Activated T-cell treated with anti-CD3 and anti-CD28 coated beads, Interleukin-2, amount 50 U/mL, for 24 hours (primary cell): ENCODE measurements at regions not wholly inside any gene's neighbourhood (a gene's known extent, or its start where the extent isn't known, plus 50 kb on each side); places are given as distances from the start of the nearest gene placed in this dataset.
"Not testable (repeated sequence)": the region's sequence is repeated elsewhere in the genome, so short reads cannot be mapped to it uniquely, and the experiment has no call there.

Source experiments
- DNase-seq: peaks from one replicate; pipeline ENCODE4 v3.0.0-alpha.2; 2020
- H3K27ac Mint-ChIP-seq: 2 replicates; pipeline ENCODE4 v1.8.0; 2020; ENCODE audit warnings: mild to moderate bottlenecking, mixed read lengths
- H3K27me3 Mint-ChIP-seq: 2 replicates; pipeline ENCODE4 v1.8.0; 2020; ENCODE audit warnings: mixed read lengths
- H3K36me3 Mint-ChIP-seq: 2 replicates; pipeline ENCODE4 v1.8.0; 2020; ENCODE audit warnings: low read depth, mixed read lengths
- H3K4me1 Mint-ChIP-seq: 2 replicates; pipeline ENCODE4 v1.8.0; 2020; ENCODE audit warnings: low read depth, mixed read lengths
- H3K4me3 Mint-ChIP-seq: 2 replicates; pipeline ENCODE4 v1.8.0; 2020; ENCODE audit warnings: mild to moderate bottlenecking, moderate library complexity, mixed read lengths
- H3K9me3 Mint-ChIP-seq: 2 replicates; pipeline ENCODE4 v1.8.0; 2020; ENCODE audit warnings: mixed read lengths

- Mint-ChIP-seq H3K36me3 (no peaks in the 10 kb centered on the region), H3K27me3 (peaks cover 6% of the 10 kb centered on the region), H3K4me3 (no peak overlapping the region), H3K9me3 (no peaks in the 10 kb centered on the region), H3K4me1 (peaks cover 34% of the 10 kb centered on the region), H3K27ac (no peak overlapping the region)
- no peak for DNase-seq
These were observed 77.0 kb upstream of the TMC1 start for GRCh38 chr9:72444435-72444834.

DNA sequence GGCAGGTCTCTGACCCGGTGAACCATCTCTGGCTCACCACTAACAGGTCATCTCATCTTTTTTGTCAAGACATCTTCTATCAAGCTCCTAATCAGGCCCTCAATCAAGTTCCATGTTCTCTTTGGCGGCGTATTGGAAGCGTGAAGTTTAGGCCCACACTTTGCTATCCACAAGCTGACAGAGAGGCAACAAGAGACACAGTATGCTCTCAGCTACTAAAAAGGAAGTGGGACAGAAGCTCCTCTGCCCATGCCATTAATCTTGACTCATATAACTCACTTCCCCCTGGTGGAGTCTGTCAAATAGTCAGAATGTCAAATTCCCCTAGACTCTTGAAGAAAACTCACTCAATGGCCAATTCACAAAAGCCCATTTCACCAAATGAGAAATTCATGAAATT lies 77.6 kb upstream of the TMC1 start:
- Mint-ChIP-seq H3K4me1 (peaks cover 34% of the 10 kb centered on the region), H3K9me3 (no peaks in the 10 kb centered on the region), H3K27ac (peak overlapping the region; percentile 73), H3K4me3 (peak overlapping the region; percentile 24), H3K36me3 (no peaks in the 10 kb centered on the region), H3K27me3 (peaks cover 5% of the 10 kb centered on the region)
- DNase-seq = no peak

GRCh38 chr9:72441848-72442607 lies 77.0 kb upstream of the ZFAND5 start:
- H3K4me3 Mint-ChIP-seq = no peak overlapping the region
- peaks cover 5% of the 10 kb centered on the region for H3K27me3 Mint-ChIP-seq
- H3K27ac Mint-ChIP-seq = no peak overlapping the region
- H3K9me3 Mint-ChIP-seq = no peaks in the 10 kb centered on the region
- H3K4me1 Mint-ChIP-seq = peaks cover 34% of the 10 kb centered on the region
- no peak for DNase-seq
- H3K36me3 Mint-ChIP-seq = no peaks in the 10 kb centered on the region

GRCh38 chr9:72440992-72441847 lies 76.2 kb upstream of the ZFAND5 start:
- no peaks in the 10 kb centered on the region for H3K36me3 Mint-ChIP-seq
- H3K9me3 Mint-ChIP-seq = no peaks in the 10 kb centered on the region
- no peak overlapping the region for H3K27ac Mint-ChIP-seq
- no peak for DNase-seq
- peaks cover 34% of the 10 kb centered on the region for H3K4me1 Mint-ChIP-seq
- H3K4me3 Mint-ChIP-seq = no peak overlapping the region
- H3K27me3 Mint-ChIP-seq = peaks cover 5% of the 10 kb centered on the region

GRCh38 chr9:72440378-72440777 lies 75.4 kb upstream of the ZFAND5 start:
- H3K4me3 Mint-ChIP-seq = no peak overlapping the region
- no peak for DNase-seq
- H3K4me1 Mint-ChIP-seq = peaks cover 33% of the 10 kb centered on the region

DNA sequence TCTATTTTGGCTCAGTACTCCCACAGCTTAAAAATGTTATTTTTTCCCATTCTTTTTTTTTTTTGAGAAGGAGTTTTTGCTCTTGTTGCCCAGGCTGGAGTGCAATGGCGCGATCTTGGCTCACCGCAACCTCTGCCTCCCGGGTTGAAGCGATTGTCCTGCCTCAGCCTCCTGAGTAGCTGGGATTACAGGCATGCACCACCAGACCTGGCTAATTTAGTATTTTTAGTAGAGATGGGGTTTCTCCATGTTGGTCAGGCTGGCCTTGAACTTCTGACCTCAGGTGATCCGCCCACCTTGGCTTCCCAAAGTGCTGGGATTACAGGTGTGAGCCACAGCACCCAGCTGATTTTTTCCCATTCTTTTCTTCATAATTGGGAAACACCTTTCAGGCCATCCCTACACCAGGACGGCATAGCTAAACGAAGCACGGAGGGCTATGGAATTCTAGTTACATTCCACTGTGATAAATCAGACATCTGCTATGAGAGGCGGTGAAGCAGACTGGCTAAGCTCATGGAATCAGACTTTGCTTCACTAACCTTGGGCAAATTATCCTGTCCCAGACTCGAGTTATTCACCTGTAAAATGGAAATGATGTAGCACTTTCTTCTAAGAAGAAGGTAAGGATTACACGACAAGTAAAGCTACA lies 68.7 kb upstream of the ZFAND5 start:
- H3K4me3 Mint-ChIP-seq, H3K27ac Mint-ChIP-seq, H3K36me3 Mint-ChIP-seq, H3K9me3 Mint-ChIP-seq, H3K27me3 Mint-ChIP-seq, H3K4me1 Mint-ChIP-seq, DNase-seq: not testable (repeated sequence)

More at GRCh38 chr9:72440378-72440777, 75.4 kb upstream of the ZFAND5 start:
- no peaks in the 10 kb centered on the region for H3K9me3 Mint-ChIP-seq
- H3K27ac Mint-ChIP-seq = no peak overlapping the region
- H3K36me3 Mint-ChIP-seq = no peaks in the 10 kb centered on the region
- H3K27me3 Mint-ChIP-seq = peaks cover 5% of the 10 kb centered on the region

DNA sequence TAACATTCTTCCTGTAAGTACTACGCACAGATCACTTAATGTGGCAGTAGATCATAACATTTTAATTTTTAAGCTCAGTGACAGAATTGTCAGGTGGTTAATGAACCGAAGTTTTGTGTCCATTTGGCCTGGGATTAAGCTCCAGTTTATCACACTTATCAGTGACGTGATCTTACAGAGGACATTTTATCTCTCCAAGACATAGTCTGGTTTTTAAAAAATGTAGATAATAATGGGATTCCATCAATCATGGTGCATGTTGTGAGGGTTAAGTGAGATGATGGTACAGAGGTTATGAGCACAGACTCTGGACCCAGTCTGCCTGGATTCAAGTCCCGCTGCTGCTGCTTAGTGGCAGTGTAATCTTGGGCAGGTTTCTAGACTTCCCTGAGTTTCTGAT lies 66.0 kb upstream of the ZFAND5 start:
- H3K9me3 Mint-ChIP-seq = no peaks in the 10 kb centered on the region
- no peak overlapping the region for H3K27ac Mint-ChIP-seq
- peaks cover 3% of the 10 kb centered on the region for H3K27me3 Mint-ChIP-seq
- H3K4me3 Mint-ChIP-seq = no peak overlapping the region
- H3K36me3 Mint-ChIP-seq = no peaks in the 10 kb centered on the region
- no peaks in the 10 kb centered on the region for H3K4me1 Mint-ChIP-seq
- no peak for DNase-seq

GRCh38 chr9:72428329-72428728 lies 63.3 kb upstream of the ZFAND5 start:
- Mint-ChIP-seq H3K4me1 (no peaks in the 10 kb centered on the region), H3K9me3 (no peaks in the 10 kb centered on the region), H3K27me3 (peaks cover 3% of the 10 kb centered on the region), H3K4me3 (no peak overlapping the region), H3K36me3 (no peaks in the 10 kb centered on the region), H3K27ac (no peak overlapping the region)
- no peak for DNase-seq

DNA sequence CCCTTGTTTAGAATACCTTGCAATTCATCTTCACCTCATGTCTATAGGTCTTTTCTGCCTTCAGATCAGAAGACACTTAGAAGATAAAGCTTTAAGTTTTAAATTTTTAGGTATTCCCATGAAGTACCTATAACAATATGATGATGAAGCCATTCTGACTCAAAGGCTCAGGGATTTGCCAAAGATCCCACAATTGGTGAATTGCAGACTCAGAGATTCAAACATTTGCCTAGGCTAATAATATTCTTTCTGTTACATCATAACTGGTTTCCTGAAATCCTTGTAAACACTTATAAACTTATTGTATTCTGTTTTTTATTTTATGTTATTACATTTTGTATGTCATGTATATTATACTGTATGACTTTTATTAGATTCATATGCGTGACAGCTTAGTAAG lies 62.8 kb upstream of the ZFAND5 start:
- H3K27ac Mint-ChIP-seq = no peak overlapping the region
- H3K4me1 Mint-ChIP-seq = no peaks in the 10 kb centered on the region
- H3K9me3 Mint-ChIP-seq = no peaks in the 10 kb centered on the region
- no peak for DNase-seq
- no peak overlapping the region for H3K4me3 Mint-ChIP-seq
- no peaks in the 10 kb centered on the region for H3K36me3 Mint-ChIP-seq
- peaks cover 3% of the 10 kb centered on the region for H3K27me3 Mint-ChIP-seq

DNA sequence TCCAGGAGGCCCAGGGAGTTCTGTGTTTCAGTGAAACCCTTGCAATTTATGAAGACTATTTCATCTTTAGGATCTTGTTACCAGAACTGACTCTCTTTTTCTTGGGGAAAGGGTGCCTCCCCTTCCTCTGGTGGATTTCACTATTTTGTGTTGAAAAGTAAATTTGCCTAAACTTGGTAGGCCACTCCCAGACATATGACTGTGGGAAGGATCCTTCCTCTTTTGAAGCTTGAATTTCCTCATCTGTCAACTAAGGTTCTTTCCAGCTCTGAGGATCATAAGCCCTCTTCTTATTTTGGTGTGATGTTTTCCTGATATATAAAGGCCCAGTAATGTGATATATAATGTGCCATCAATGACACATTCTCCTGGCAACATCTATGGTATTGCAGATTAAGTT lies 59.1 kb upstream of the ZFAND5 start:
- no peaks in the 10 kb centered on the region for H3K9me3 Mint-ChIP-seq
- DNase-seq = no peak
- H3K4me3 Mint-ChIP-seq = no peak overlapping the region
- no peak overlapping the region for H3K27ac Mint-ChIP-seq
- H3K4me1 Mint-ChIP-seq = no peaks in the 10 kb centered on the region
- H3K36me3 Mint-ChIP-seq = no peaks in the 10 kb centered on the region
- peaks cover 3% of the 10 kb centered on the region for H3K27me3 Mint-ChIP-seq

DNA sequence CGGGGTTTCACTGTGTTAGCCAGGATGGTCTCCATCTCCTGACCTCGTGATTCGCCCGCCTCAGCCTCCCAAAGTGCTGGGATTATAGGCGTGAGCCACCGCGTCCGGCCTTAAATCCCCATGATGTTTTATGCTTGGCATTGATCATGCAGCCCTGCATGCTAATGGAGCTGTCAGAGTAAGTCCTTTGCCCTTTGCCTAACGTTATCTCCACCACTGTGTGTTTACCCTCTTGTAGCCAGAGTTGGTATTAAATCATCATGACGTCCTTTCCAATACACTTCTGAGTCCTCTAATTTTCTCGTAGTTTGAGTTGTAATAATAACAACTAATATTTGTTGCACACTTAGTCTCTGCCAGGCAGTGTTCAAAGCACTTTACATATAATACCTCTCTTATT lies 57.2 kb upstream of the ZFAND5 start:
- no peak overlapping the region for H3K27ac Mint-ChIP-seq
- DNase-seq = no peak
- no peaks in the 10 kb centered on the region for H3K4me1 Mint-ChIP-seq
- no peaks in the 10 kb centered on the region for H3K9me3 Mint-ChIP-seq
- H3K4me3 Mint-ChIP-seq = no peak overlapping the region
- H3K36me3 Mint-ChIP-seq = no peaks in the 10 kb centered on the region
- no peaks in the 10 kb centered on the region for H3K27me3 Mint-ChIP-seq

- no peak overlapping the region for H3K27ac Mint-ChIP-seq
- H3K27me3 Mint-ChIP-seq = no peaks in the 10 kb centered on the region
- DNase-seq = no peak
- no peaks in the 10 kb centered on the region for H3K36me3 Mint-ChIP-seq
- no peaks in the 10 kb centered on the region for H3K9me3 Mint-ChIP-seq
- H3K4me3 Mint-ChIP-seq = no peak overlapping the region
- H3K4me1 Mint-ChIP-seq = no peaks in the 10 kb centered on the region
These were observed 55.8 kb upstream of the ZFAND5 start for GRCh38 chr9:72420783-72421182.

DNA sequence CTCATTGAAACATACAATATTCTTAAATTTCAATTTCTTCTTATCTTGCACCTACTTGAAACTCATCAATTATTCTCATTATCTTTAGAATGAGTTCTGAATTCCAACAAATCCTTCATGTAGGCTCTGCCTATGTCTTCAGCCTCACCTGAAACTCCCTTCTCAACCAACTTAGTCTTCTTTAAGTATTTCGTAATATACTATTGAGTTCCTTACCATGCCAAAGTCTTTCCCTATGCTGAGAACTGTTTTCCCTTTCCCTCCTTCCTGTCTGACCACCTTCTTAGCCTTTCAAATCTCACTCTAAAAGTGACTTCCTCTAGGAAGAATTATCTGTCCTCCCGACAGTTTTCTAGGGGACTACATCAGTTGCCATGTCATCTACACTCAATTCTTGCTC lies 50.9 kb upstream of the ZFAND5 start:
- H3K27me3 Mint-ChIP-seq = no peaks in the 10 kb centered on the region
- H3K4me1 Mint-ChIP-seq = no peaks in the 10 kb centered on the region
- no peak overlapping the region for H3K27ac Mint-ChIP-seq
- H3K36me3 Mint-ChIP-seq = no peaks in the 10 kb centered on the region
- H3K9me3 Mint-ChIP-seq = no peaks in the 10 kb centered on the region
- no peak for DNase-seq
- no peak overlapping the region for H3K4me3 Mint-ChIP-seq

- Mint-ChIP-seq H3K27ac (no peak overlapping the region), H3K27me3 (no peaks in the 10 kb centered on the region), H3K36me3 (no peaks in the 10 kb centered on the region), H3K4me1 (no peaks in the 10 kb centered on the region), H3K9me3 (no peaks in the 10 kb centered on the region), H3K4me3 (no peak overlapping the region)
- DNase-seq = no peak
These were observed 50.2 kb upstream of the ZFAND5 start for GRCh38 chr9:72415163-72415562.
